HG03196 (cell line): ENCODE measurements at regions not wholly inside any gene's neighbourhood (a gene's known extent, or its start where the extent isn't known, plus 50 kb on each side); places are given as distances from the start of the nearest gene placed in this dataset.
A peak's percentile ranks its signal among the peaks of the same experiment; 100 is the strongest.
"Not testable (repeated sequence)": the region's sequence is repeated elsewhere in the genome, so short reads cannot be mapped to it uniquely, and the experiment has no call there.

Source experiments
- ATAC-seq: cut with Tn5 transposase; IDR thresholded peaks from one replicate; pipeline ENCODE4 v1.9.1; 2021; ENCODE audit not compliant: unreplicated experiment

DNA sequence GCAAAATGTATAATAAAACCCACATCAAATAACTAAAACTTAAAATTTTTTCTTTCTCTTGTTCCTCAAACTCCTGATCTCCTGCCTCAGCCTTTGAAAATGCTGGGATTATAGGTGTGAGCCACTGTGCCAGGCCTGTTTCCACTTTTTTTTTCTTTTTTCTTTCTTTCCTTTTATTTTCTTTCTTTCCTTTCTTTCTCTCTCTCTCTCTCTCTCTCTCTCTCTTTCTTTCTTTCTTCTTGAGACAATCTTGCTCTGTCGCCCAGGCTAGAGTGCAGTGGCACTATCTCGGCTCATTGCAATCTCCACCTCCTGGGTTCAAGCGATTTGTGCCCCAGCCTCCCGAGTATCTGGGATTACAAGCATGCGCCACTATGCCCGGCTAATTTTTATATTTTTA, 164.6 kb downstream of the OR2B2 start:
- no peak for ATAC-seq

- ATAC-seq: not testable (repeated sequence)
Observed at GRCh38 chr6:27746860-27747259, 165.3 kb downstream of the OR2B2 start.

DNA sequence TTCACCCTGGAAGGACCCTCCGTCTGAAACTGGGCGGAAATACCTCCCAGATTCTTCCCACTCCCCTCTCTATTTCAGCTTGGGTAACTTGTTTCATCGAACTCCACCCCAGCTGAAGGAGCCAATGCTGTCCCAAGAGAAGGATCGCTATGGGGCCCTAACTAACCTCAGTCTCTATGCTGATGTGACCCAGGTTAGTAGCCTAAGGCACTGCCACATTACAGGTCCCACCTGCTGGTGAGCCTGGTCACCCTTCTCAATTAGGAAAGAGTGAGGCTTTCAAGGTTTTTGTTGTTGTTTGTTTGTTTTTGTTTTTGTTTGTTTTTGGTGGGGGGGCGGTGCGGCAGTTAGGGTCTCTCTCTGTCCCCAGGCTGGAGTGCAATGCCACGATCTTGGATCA, 168.4 kb downstream of the OR2B2 start:
- ATAC-seq: no peak

DNA sequence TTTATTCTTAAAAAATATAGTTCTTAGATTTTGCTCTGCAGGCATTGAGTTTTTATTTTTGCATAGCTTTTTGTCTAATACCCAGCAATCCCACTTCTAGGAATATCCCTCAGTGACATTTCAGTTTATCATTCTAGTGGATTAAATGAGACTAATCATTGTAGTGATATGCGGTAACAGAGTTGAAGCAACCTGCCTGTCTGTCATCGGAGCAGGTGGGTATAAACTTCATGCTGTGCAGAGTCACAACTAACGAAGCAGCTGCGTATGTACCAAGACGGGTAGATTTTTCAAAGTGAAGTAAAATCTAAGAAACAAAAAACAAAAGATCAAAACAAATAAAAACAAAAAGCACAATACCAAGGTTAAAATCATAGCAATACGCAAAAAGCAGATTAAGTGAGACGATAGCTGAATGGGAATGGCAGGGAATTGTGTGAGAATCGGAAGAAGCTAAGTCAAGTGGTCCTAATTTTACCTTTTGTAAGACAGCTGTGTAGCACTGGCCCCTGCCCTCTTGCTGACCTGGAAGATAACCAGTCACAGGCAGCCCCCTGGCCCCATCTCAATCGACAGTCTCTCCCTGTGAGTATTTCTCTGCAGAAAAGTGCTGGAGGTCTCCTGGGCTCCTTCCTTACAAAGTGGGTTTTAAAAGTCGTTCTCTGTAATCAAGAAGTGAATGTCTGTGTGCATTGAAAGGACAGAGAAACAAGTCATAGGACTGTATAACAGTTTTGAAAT, 169.2 kb downstream of the OR2B2 start:
- no peak for ATAC-seq

DNA sequence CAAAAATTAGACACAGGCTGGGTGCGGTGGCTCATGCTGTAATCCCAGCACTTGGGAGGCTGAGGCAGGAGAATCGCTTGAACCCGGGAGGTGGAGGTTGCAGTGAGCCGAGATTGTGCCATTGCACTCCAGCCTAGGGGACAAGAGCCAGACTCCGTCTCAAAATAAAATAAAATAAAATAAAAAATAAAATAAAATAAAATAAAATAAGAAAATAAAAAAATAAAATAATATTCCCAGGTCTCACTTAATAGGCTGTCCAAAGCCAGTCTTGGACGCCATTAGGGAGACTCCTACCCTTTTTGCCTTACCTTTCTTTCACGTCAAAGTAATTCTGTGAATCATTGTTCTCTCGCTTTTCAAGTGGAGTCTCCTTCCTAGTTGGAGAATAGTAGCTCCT, 172.3 kb downstream of the OR2B2 start:
- not testable (repeated sequence) for ATAC-seq

GRCh38 chr6:27736686-27737085, 175.5 kb downstream of the OR2B2 start:
- ATAC-seq: no peak

GRCh38 chr6:27728442-27728841, 183.8 kb downstream of the OR2B2 start:
- ATAC-seq: no peak

DNA sequence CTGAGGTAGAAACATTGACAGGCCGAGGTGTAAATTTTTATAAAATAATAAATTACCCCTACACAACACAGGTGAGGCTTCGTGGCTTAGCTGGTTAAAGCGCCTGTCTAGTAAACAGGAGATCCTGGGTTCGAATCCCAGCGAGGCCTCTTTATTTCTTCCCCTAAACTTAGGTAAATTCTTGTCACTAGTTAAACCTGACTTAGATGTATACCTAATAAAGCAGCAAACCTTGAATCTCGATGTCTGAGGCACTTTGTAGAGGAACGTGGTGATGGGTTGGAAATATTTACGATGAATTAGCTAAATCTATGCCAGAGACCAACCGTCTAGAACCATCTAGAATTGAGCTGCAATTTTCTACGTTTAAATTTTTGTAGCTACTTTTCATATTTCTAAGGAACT, 185.6 kb downstream of the OR2B2 start:
- ATAC-seq: no peak

- no peak for ATAC-seq
Observed at GRCh38 chr6:27720607-27721580, 191.3 kb downstream of the OR2B2 start.

- not testable (repeated sequence) for ATAC-seq
Observed at GRCh38 chr6:27719039-27719438, 193.2 kb downstream of the OR2B2 start.

- ATAC-seq: no peak
Observed at GRCh38 chr6:27706431-27706830, 205.8 kb downstream of the OR2B2 start.

DNA sequence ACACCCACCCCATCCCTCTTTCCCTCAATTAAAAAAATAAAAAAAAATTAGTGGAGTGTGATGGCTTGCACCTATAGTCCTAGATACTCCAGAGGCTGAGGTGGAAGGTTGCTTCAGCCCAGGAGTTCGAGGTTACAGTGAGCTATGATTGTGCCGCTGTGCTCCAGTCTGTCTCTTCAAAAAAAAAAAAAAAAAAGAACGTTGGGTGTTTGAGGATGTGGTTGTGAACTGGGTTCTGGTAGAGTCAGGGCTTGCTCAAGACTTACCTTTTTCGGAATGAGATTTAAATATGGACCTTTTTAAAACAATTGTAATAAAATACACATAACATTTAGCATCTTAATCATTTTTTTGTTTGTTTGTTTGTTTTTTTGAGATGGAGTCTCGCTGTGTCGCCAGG, 211.9 kb downstream of the OR2B2 start:
- no peak for ATAC-seq

GRCh38 chr6:27694547-27694874, 217.7 kb downstream of the OR2B2 start:
- ATAC-seq: no peak

DNA sequence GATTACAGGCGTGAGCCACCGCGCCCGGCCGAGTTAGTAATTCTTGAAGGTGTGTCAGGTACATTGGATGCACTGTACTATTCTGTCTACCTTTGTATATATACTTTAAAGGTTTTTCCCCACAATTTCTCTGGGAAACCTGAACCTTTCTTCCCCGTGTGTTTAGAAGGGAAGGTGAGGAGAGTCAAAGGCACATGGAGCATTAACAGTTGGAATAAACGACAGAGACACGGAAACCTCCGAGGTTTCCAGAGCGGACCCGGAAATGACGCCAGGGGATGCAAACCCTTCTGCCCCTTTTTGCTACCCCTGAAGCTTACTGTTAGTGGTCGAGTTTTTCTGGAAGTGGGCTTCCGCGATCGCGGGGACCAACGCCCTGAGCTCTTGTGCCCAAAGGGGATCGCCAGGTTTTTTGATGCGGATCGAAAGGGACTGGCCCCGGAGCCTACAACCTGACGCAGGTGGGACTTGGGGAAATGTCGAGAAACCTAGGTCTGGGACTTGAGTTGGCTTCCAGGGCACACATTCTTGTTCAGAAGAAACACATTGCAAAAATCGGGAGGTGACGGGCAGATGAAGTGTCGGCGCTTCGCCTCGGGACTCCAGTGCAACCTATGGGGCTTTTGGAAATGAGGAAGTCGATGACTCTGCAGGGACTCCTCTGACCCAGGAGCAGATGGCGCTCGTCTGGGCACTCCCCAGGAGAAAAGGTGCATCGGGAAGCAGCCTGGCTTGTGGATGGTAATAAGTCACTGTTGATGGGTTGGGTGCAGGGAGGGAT, 218.2 kb downstream of the OR2B2 start:
- ATAC-seq: peak; percentile 56

- not testable (repeated sequence) for ATAC-seq
Observed at GRCh38 chr6:27692133-27692532, 219.2 kb upstream of the ZNF184 start.

DNA sequence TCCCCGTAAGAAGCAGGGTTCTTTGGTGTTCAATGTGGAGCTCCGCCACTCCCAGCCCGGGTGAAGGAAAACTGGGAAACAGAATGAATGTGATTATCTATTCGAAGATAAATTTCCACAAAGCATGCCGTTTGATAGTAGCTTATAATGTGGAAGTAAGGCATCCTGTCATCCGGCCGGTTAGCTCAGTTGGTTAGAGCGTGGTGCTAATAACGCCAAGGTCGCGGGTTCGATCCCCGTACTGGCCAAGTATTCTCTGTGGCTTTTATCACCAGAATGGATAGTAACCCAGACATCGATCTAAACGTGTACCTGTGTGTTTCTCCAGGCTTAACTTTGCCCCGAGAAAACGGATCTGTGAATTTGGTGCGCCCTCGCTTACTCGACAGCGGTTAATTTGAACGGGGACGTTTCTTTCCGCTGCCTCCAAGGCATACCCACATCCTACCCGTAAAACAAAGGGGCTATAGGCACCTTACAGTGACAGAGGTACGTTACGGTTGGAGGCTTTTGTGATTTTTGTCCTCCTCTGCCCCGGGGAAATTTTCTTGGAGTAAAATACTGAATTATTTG, 215.2 kb upstream of the ZNF184 start:
- ATAC-seq: peak; percentile 60

- peak; percentile 70 for ATAC-seq
Observed at GRCh38 chr6:27687154-27688013, 214.5 kb upstream of the ZNF184 start.

DNA sequence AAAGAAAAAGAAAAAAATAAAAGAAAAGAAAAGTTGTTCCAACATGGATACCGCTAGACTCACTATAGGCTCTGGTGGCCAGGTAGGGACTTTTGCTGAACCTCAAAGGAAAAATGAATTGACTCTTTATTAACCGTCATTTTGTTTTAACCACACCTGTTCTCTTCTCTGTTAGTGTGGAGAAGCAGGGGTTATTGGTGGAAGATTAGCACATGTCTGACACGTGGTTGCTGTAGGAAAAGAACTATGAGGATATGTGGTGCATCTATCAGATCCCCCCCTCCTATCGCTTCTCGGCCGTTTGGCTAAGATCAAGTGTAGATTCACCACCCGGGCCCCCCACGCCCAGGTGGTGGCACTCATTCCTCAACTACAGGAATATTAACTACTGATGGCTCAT, 212.4 kb upstream of the ZNF184 start:
- ATAC-seq: no peak

DNA sequence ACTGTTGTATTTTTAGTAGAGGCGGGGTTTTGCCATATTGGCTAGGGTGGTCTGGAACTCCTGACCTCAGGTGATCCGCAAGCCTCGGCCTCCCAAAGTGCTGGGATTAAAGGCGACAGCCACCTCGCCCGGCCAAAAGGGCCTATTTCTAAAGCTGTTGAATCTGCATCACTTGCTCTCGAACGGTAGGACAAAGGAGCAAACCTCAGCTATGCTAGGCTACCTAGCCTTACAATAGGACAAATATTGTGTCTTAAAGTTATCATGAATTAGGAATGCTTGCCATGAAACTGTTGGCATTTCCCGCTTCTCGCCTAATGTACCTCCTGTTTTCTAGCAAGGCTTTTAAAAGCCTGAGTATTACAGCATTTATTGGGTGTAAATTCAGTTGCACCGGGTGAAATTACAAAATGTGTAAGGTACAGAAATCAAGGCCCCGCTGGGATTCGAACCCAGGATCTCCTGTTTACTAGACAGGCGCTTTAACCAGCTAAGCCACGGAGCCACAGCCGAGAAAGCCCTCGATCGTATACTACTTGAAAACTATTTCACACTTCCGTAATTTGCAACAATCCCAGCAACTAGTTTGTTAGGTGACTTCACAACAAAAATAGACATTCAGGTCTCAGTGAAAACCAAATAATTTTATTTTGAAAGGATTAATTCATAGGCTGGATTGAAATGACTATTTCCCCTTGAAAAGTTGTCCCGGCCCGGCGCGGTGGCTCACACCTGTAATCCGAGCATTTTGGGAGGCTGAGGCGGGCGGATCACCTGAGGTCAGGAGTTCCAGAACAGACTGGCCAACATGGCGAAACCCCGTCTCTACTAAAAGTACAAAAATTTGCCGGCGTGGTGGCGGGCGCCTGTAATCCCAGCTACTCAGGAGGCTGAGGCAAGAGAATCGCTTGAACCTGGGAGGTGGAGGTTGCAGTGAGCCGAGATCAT, 211.6 kb upstream of the ZNF184 start:
- no peak for ATAC-seq
